K562 (cell line): ENCODE measurements at regions not wholly inside any gene's neighbourhood (a gene's known extent, or its start where the extent isn't known, plus 50 kb on each side); places are given as distances from the start of the nearest gene placed in this dataset.

Experiments
- ATAC-seq: fragments of 200-7000 bp; cut with Tn5 transposase; 3 replicates; pipeline ENCODE4 v1.9.1; 2020; ENCODE audit warnings: moderate library complexity
- BruUV-seq: library from RNA; stranded (reverse); fragments of 400-500 nt; replicated peaks from 2 replicates; lab custom pipeline; 2021; lab: Mats Ljungman, UMichigan
- CTCF ChIA-PET: fragments of 300-600 bp; formaldehyde crosslinking; extraction: SDS; loops from one replicate; lab custom pipeline; 2021; ENCODE audit warnings: low intra/inter-chr PET ratio; lab: Yijun Ruan, JAX
- POLR2A ChIA-PET: fragments of 300-600, 350-650 bp; sonication (Branson Sonifier 250); formaldehyde crosslinking; extraction: SDS; loops from one replicate; lab custom pipeline; 2021; ENCODE audit warnings: antibody characterized with exemption, inconsistent platforms; lab: Yijun Ruan, JAX
- DNase-seq, 4 experiments: peaks; one replicate each; pipeline versions ENCODE4 v3.0.0 to v3.0.0-alpha.2; 2011 to 2018; ENCODE audit warnings: low spot score in 3 of 4, mixed read lengths in 3 of 4; ENCODE audit errors: extremely low read depth in 1 of 4
- FAIRE-seq: peaks from 2 replicates; lab custom pipeline; 2011; peaks lifted over from hg19 to GRCh38; lab: Jason Lieb, UNC
- H2AFZ ChIP-seq: 2 replicates; pipeline ENCODE4 v1.6.0; 2011; ENCODE audit warnings: low read depth, low read length, control low read depth, inconsistent platforms
- H3K27ac ChIP-seq: fragments of 200-600 bp; 3 replicates; pipeline ENCODE4 v1.8.0; 2011; ENCODE audit warnings: low read depth, mild to moderate bottlenecking, control low read depth, inconsistent platforms, low read length, moderate library complexity, mixed read lengths; ENCODE audit errors: extremely low read depth
- H3K27me3 ChIP-seq, 2 experiments: fragments of 300-600 bp in 1 of 2; 2 replicates in 1 of 2; 3 replicates in 1 of 2; pipeline versions ENCODE4 v1.6.0 to v1.8.0; 2011; ENCODE audit warnings: inconsistent platforms in 2 of 2, low read length in 2 of 2, mild to moderate bottlenecking in 1 of 2, mixed read lengths in 1 of 2, moderate library complexity in 1 of 2; ENCODE audit not compliant: control insufficient read depth in 2 of 2, insufficient read depth in 2 of 2
- H3K36me3 ChIP-seq: fragments of 300-600 bp; 3 replicates; pipeline ENCODE4 v1.8.0; 2011; ENCODE audit warnings: mild to moderate bottlenecking, low read length, inconsistent platforms; ENCODE audit not compliant: control insufficient read depth, insufficient read depth
- H3K4me1 ChIP-seq, 2 experiments: fragments of 200-600 bp in 1 of 2; replicated peaks in 1 of 2; 2 replicates in 1 of 2; 3 replicates in 1 of 2; pipeline versions ENCODE4 v1.5.1 to v1.8.0; 2011; ENCODE audit warnings: inconsistent platforms in 2 of 2, low read length in 2 of 2, mild to moderate bottlenecking in 1 of 2, mixed read lengths in 1 of 2, moderate library complexity in 1 of 2; ENCODE audit not compliant: control insufficient read depth in 2 of 2, insufficient read depth in 2 of 2
- H3K4me2 ChIP-seq: 2 replicates; pipeline ENCODE4 v1.6.1; 2011; ENCODE audit warnings: low read length, control low read depth, inconsistent platforms, mixed read lengths; ENCODE audit not compliant: insufficient read depth
- H3K4me3 ChIP-seq: fragments of 200-600 bp; sonication (generic), shearing (Covaris generic); 2 replicates; pipeline ENCODE4 v1.5.1; 2016; ENCODE audit warnings: control low read depth, inconsistent platforms
- H3K79me2 ChIP-seq: fragments of 200-600 bp; 3 replicates; pipeline ENCODE4 v1.8.0; 2011; ENCODE audit warnings: low read length, inconsistent platforms; ENCODE audit not compliant: control insufficient read depth, insufficient read depth
- H3K9ac ChIP-seq, 2 experiments: 2 replicates each; pipeline versions ENCODE4 v1.6.0 to v1.6.1; 2011; ENCODE audit warnings: low read depth in 2 of 2, low read length in 2 of 2, control low read depth in 1 of 2, inconsistent platforms in 1 of 2, mild to moderate bottlenecking in 1 of 2, mixed read lengths in 1 of 2; ENCODE audit not compliant: insufficient read depth in 1 of 2
- H3K9me1 ChIP-seq: one replicate; pipeline ENCODE4 v1.6.0; 2011; ENCODE audit warnings: inconsistent platforms, mild to moderate bottlenecking, low read length, moderate library complexity; ENCODE audit not compliant: control insufficient read depth, insufficient read depth
- H3K9me3 ChIP-seq: replicated peaks from 2 replicates; pipeline ENCODE4 v1.5.1; 2011; ENCODE audit warnings: low read depth, low read length, inconsistent platforms; ENCODE audit not compliant: control insufficient read depth, insufficient read depth
- H4K20me1 ChIP-seq: replicated peaks from 2 replicates; pipeline ENCODE4 v1.6.1; 2011; ENCODE audit warnings: low read length, inconsistent platforms, mixed read lengths; ENCODE audit not compliant: control insufficient read depth, insufficient read depth
- ARNT ChIP-seq, 2 experiments: fragments of 450-650 bp; IDR thresholded peaks; 2 replicates each; pipeline ENCODE4 v1.6.1; 2016; ENCODE audit warnings: mild to moderate bottlenecking in 1 of 2
- ATF1 ChIP-seq, 2 experiments: fragments of 450-650 bp in 1 of 2; IDR thresholded peaks; 2 replicates each; pipeline ENCODE4 v1.6.1; 2016; ENCODE audit warnings: missing compliant biosample characterization in 1 of 2, missing genetic modification characterization in 1 of 2
- BRCA1 ChIP-seq, 2 experiments: fragments of 450-650 bp in 1 of 2; sonication (generic) in 1 of 2; formaldehyde crosslinking in 1 of 2; IDR thresholded peaks; 2 replicates each; pipeline versions ENCODE4 v1.5.0 to v1.6.1; 2017 to 2020; ENCODE audit warnings: mild to moderate bottlenecking in 1 of 2, missing genetic modification reagents in 1 of 2
- DPF2 ChIP-seq: fragments of 450-650 bp; IDR thresholded peaks from 2 replicates; pipeline ENCODE4 v1.6.1; 2016
- EP300 ChIP-seq: IDR thresholded peaks from 2 replicates; pipeline ENCODE4 v1.6.1; 2012; ENCODE audit warnings: low read length, improper control_type of control experiment
- FOXA1 ChIP-seq: fragments of 450-650 bp; IDR thresholded peaks from 2 replicates; pipeline ENCODE4 v1.6.1; 2016; ENCODE audit warnings: mild to moderate bottlenecking, borderline replicate concordance
- KLF6 ChIP-seq: fragments of 250-450 bp; sonication (Bioruptor Pico); IDR thresholded peaks from 2 replicates; pipeline ENCODE4 v1.4.0; 2020; ENCODE audit warnings: mild to moderate bottlenecking, moderate library complexity, borderline replicate concordance
- NFIX ChIP-seq: fragments of 250-450 bp; sonication (Bioruptor Pico); IDR thresholded peaks from 2 replicates; pipeline ENCODE4 v1.4.0; 2020; ENCODE audit warnings: low read depth, mild to moderate bottlenecking, moderate library complexity
- PBX2 ChIP-seq, 2 experiments: IDR thresholded peaks in 1 of 2; conservative IDR thresholded peaks in 1 of 2; 2 replicates each; pipeline ENCODE4 v1.6.1; 2016; ENCODE audit warnings: low read depth in 2 of 2, mild to moderate bottlenecking in 1 of 2, missing compliant biosample characterization in 1 of 2, missing genetic modification characterization in 1 of 2, moderate library complexity in 1 of 2
- PRMT5 ChIP-seq: sonication (generic); formaldehyde crosslinking; IDR thresholded peaks from 2 replicates; pipeline ENCODE4 v1.5.0; 2020; ENCODE audit warnings: missing genetic modification reagents
- RBM15 ChIP-seq: fragments of 200-400 bp; formaldehyde crosslinking; IDR thresholded peaks from 2 replicates; pipeline ENCODE4 v1.6.1; 2018; ENCODE audit warnings: mild to moderate bottlenecking, low read length, moderate library complexity; ENCODE audit not compliant: insufficient read depth
- SIRT6 ChIP-seq: IDR thresholded peaks from one replicate; pipeline ENCODE4 v1.6.1; 2012; ENCODE audit warnings: low read depth, mild to moderate bottlenecking, control low read depth, inconsistent platforms, low read length, moderate library complexity
- ZKSCAN3 ChIP-seq: fragments of 250-450 bp; sonication (Bioruptor Pico); IDR thresholded peaks from 2 replicates; pipeline ENCODE4 v1.4.0; 2020
- ZNF507 ChIP-seq: conservative IDR thresholded peaks from 2 replicates; pipeline ENCODE4 v1.6.1; 2017; ENCODE audit warnings: missing genetic modification characterization, missing compliant biosample characterization
- ZNF586 ChIP-seq: fragments of 450-650 bp; formaldehyde crosslinking; conservative IDR thresholded peaks from 2 replicates; pipeline ENCODE4 v1.4.0; 2020; ENCODE audit warnings: mild to moderate bottlenecking, moderate library complexity
- ZNF778 ChIP-seq: fragments of 450-650 bp; formaldehyde crosslinking; IDR thresholded peaks from 2 replicates; pipeline ENCODE4 v1.4.0; 2020; ENCODE audit warnings: mild to moderate bottlenecking, moderate library complexity
- WGBS: fragments of 100-300 bp; shearing (Covaris generic); methylation state at CpG from one replicate; pipeline ENCODE4 v1.1.6; 2016; ENCODE audit warnings: low coverage, mixed read lengths; ENCODE audit not compliant: insufficient coverage; ENCODE audit errors: missing lambda C conversion rate; 5-methylcytosine and 5-hydroxymethylcytosine counted together
- in situ Hi-C: fragments of 300-500 bp; cut with MboI; formaldehyde crosslinking; loops from 4 replicates; pipeline ENCODE4 v1.15.0; 2018; ENCODE audit warnings: inconsistent platforms, mixed read lengths
- intact Hi-C: fragments of 100-400 bp; cut with micrococcal nuclease; formaldehyde crosslinking; loops from 2 replicates; pipeline ENCODE4 v1.14.2; 2022
- TF ChIP-seq, protein P1 (sequence below): fragments of 250-450 bp; sonication (Bioruptor Pico); IDR thresholded peaks from 2 replicates; pipeline ENCODE4 v1.6.1; 2021; ENCODE audit warnings: mild to moderate bottlenecking

GRCh38 chr18:34121200-34121721 is 103.5 kb downstream of the NOL4 start:
- ATAC-seq, result no peak
- no peak for TF ChIP-seq SIRT6
- TF ChIP-seq PRMT5 (CRISPR knock-in tag), result no peak
- no peak for TF ChIP-seq KLF6
- no peak for TF ChIP-seq NFIX (CRISPR knock-in tag)
- TF ChIP-seq FOXA1, result no peak
- no peak for TF ChIP-seq EP300
- no peak for TF ChIP-seq DPF2
- no peak for TF ChIP-seq ZNF507 (tag)
- TF ChIP-seq ARNT (IDR thresholded peaks at IDR 0.05), result no peak
- no peak for TF ChIP-seq ZNF586
- TF ChIP-seq ZNF778 (CRISPR knock-in tag), result no peak
- TF ChIP-seq RBM15, result no peak
- TF ChIP-seq PBX2 (CRISPR knock-in tag; IDR thresholded peaks at IDR 0.05; ENCODE audit: low read depth), result no peak
- TF ChIP-seq PBX2 (tag; conservative IDR thresholded peaks at IDR 0.05; ENCODE audit: low read depth), result no peak
- TF ChIP-seq BRCA1 (IDR thresholded peaks at IDR 0.05), result no peak
- no peak for TF ChIP-seq BRCA1 (CRISPR knock-in tag; IDR thresholded peaks at IDR 0.05)
- TF ChIP-seq, protein P1, sequence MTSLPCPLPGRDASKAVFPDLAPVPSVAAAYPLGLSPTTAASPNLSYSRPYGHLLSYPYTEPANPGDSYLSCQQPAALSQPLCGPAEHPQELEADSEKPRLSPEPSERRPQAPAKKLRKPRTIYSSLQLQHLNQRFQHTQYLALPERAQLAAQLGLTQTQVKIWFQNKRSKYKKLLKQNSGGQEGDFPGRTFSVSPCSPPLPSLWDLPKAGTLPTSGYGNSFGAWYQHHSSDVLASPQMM (CRISPR knock-in tag), result no peak
- no peak for TF ChIP-seq ZKSCAN3
- no peak for TF ChIP-seq ATF1 (CRISPR knock-in tag; IDR thresholded peaks at IDR 0.05)
- no peak for TF ChIP-seq ATF1 (tag; IDR thresholded peaks at IDR 0.05)
- TF ChIP-seq, all 486 proteins: peak for 0
- Histone ChIP-seq H3K9me3 (no peaks in the 10 kb centered on the region; the same call in 1 of the 2 replicates), H3K27ac (no peak overlapping the region), H4K20me1 (no peaks in the 10 kb centered on the region), H3K27me3 (no peaks in the 10 kb centered on the region), H2AFZ (no peak overlapping the region), H3K36me3 (no peaks in the 10 kb centered on the region), H3K4me2 (no peak overlapping the region), H3K9ac (no peak overlapping the region), H3K4me1 (no peaks in the 10 kb centered on the region), H3K4me3 (no peak overlapping the region), H3K9me1 (no peaks in the 10 kb centered on the region), H3K79me2 (no peaks in the 10 kb centered on the region)
- in situ Hi-C loops (loop anchor here (25.0 kb wide), 1 partner anchor 666 kb away; no protein-coding TSS in a partner anchor), intact Hi-C loops (no loop called here)
- BruUV-seq, result no TSS peak
- 2% methylated on average over 4 of the region's 4 CpGs for WGBS
- FAIRE-seq (no peak), DNase-seq (no peak)
- ChIA-PET CTCF (interaction anchor here (1.3 kb wide), 1 partner anchor 201 kb away, joined by 9 read pairs; no protein-coding TSS in a partner anchor), POLR2A (no interaction called here)
